Small intestine (tissue), 7 donors: ENCODE measurements at regions not wholly inside any gene's neighbourhood (a gene's known extent, or its start where the extent isn't known, plus 50 kb on each side); places are given as distances from the start of the nearest gene placed in this dataset.

Source experiments
- DNase-seq, 2 donors: peaks; one replicate each; pipeline versions ENCODE4 v3.0.0 to v3.0.0-alpha.2; 2013
- FAIRE-seq: peaks from 2 replicates; lab custom pipeline; 2012; peaks lifted over from hg19 to GRCh38; lab: Jason Lieb, UNC
- H3K27ac ChIP-seq, 3 donors: one replicate each; pipeline ENCODE4 v1.5.1; 2013; ENCODE audit warnings: low read length in 2 of 3, mild to moderate bottlenecking in 2 of 3, control low read depth in 1 of 3, inconsistent platforms in 1 of 3, low read depth in 1 of 3, moderate library complexity in 1 of 3
- H3K27me3 ChIP-seq, 3 donors: one replicate each; pipeline ENCODE4 v1.6.1; 2013; ENCODE audit warnings: low read length in 3 of 3, inconsistent platforms in 1 of 3; ENCODE audit not compliant: control insufficient read depth in 3 of 3, insufficient read depth in 3 of 3
- H3K36me3 ChIP-seq, 3 donors: one replicate each; pipeline ENCODE4 v1.6.1; 2013; ENCODE audit warnings: low read length in 3 of 3, inconsistent platforms in 1 of 3, low read depth in 1 of 3, mild to moderate bottlenecking in 1 of 3, moderate library complexity in 1 of 3; ENCODE audit not compliant: control insufficient read depth in 3 of 3, insufficient read depth in 2 of 3
- H3K4me1 ChIP-seq, 3 donors: one replicate each; pipeline ENCODE4 v1.6.1; 2013; ENCODE audit warnings: low read length in 2 of 3, inconsistent platforms in 1 of 3, low read depth in 1 of 3, mild to moderate bottlenecking in 1 of 3, moderate library complexity in 1 of 3; ENCODE audit not compliant: control insufficient read depth in 3 of 3, insufficient read depth in 2 of 3
- H3K4me3 ChIP-seq, 3 donors: one replicate each; pipeline ENCODE4 v1.5.1; 2013; ENCODE audit warnings: low read length in 3 of 3, control low read depth in 1 of 3, inconsistent platforms in 1 of 3, low read depth in 1 of 3, mild to moderate bottlenecking in 1 of 3, moderate library complexity in 1 of 3
- H3K9me3 ChIP-seq, 2 donors: one replicate each; pipeline ENCODE4 v1.6.1; 2013; ENCODE audit warnings: low read depth in 1 of 2, low read length in 1 of 2; ENCODE audit not compliant: control insufficient read depth in 2 of 2, insufficient read depth in 1 of 2
- WGBS, 3 donors: extraction: QIAGEN DNeasy Blood & Tissue Kit; methylation state at CpG; one replicate each; pipeline ENCODE4 v1.1.7; 2013; 5-methylcytosine and 5-hydroxymethylcytosine counted together
- donor health status: healthy with polysubstance abuse.
- donor health status: control.
- donor health status: control.
- donor health status: Bipolar disorder and iron deficiency.
- donor health status: healthy.

GRCh38 chr10:6962576-6962975, 382.5 kb upstream of the PRKCQ start:
- H3K9me3 ChIP-seq, result peaks cover 0 to 3% of the 10 kb centered on the region in 2 donors
- FAIRE-seq (no peak), DNase-seq (no peak)
- H3K4me1 ChIP-seq, result no peaks in the 10 kb centered on the region
- no peaks in the 10 kb centered on the region for H3K27me3 ChIP-seq
- WGBS, 3 donors, result 72 to 78% (median 75%) methylated on average over 6 of the region's 6 CpGs
- no peak overlapping the region for H3K27ac ChIP-seq
- H3K4me3 ChIP-seq, result no peak overlapping the region
- no peaks in the 10 kb centered on the region for H3K36me3 ChIP-seq

DNA sequence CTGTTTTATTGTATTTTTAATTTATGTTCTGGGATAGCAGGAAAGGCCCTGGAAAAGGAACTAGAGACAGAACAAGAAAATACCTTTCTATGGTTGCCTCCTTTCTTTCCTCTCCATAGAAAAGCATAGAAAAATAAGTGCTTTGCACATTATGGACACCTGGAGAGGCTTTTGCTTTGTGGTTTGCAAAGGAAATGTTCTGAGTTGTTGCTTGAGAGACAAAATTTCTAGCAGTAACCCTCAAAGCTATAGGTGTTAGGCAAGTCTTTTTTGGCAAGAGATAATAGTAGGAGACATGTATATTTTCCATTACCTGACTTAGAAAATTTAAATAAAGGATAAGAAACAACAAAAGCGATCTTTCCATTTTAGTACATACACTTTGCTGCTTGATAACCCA, 378.6 kb upstream of the PRKCQ start:
- FAIRE-seq, result no peak
- DNase-seq, result peak in 1 of 2 donors; percentile 25
- no peaks in the 10 kb centered on the region for H3K36me3 ChIP-seq
- WGBS, 3 donors, result 82 to 86% (median 83%) methylated on average over 1 of the region's 1 CpG
- H3K4me1 ChIP-seq, result no peaks in the 10 kb centered on the region
- no peak overlapping the region for H3K27ac ChIP-seq
- no peak overlapping the region for H3K4me3 ChIP-seq
- no peaks in the 10 kb centered on the region for H3K9me3 ChIP-seq
- no peaks in the 10 kb centered on the region for H3K27me3 ChIP-seq

DNA sequence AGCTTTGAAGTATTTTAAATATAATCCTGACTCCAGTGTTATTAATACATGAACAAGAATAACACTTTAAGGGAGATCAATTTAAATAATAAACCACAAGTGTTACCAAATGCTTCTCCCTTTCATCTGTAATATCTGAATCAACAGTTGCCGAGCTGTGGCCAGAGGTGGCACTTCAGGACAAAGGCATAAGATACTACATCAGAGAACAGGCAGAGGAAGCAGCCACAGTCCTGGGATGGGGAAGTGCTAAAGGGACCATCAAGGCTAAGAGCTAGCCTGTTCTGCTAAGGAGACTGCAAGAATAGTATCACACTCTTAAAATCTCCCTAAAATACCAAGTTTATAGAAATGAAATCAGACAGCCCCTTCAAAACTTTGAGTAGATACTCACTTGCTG, 378.2 kb upstream of the PRKCQ start:
- H3K4me3 ChIP-seq, result no peak overlapping the region
- 3 to 8% (median 4%) methylated on average over 1 of the region's 1 CpG for WGBS, 3 donors
- DNase-seq (no peak), FAIRE-seq (no peak)
- no peaks in the 10 kb centered on the region for H3K36me3 ChIP-seq
- no peak overlapping the region for H3K27ac ChIP-seq
- no peaks in the 10 kb centered on the region for H3K27me3 ChIP-seq
- H3K4me1 ChIP-seq, result no peaks in the 10 kb centered on the region
- H3K9me3 ChIP-seq, result no peaks in the 10 kb centered on the region

DNA sequence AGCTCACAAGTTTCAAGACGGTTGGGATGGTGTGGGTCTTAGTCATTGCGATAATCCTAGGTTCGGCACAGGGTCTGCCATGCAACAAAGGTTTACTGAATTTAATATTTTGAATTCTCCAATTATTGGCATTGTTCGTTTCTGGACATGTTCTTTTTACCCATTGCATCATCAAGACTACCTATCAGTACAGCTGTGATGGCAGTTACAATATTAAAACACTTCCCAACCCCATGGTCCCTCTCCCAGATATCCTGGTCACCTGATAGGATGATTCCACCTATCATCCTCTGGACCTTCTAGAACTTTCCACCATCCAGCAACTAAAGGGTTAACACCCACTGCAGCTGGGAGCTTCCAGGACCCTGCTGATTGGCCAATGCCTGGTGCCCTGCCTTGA, 377.8 kb upstream of the PRKCQ start:
- H3K9me3 ChIP-seq, result no peaks in the 10 kb centered on the region
- no peaks in the 10 kb centered on the region for H3K4me1 ChIP-seq
- no peak for FAIRE-seq
- 74 to 88% (median 83%) methylated on average over 4 of the region's 4 CpGs for WGBS, 3 donors
- H3K4me3 ChIP-seq, result no peak overlapping the region
- H3K27me3 ChIP-seq, result no peaks in the 10 kb centered on the region
- H3K27ac ChIP-seq, result no peak overlapping the region
- no peak for DNase-seq
- H3K36me3 ChIP-seq, result no peaks in the 10 kb centered on the region

- Histone ChIP-seq H3K27ac (no peak overlapping the region), H3K36me3 (no peaks in the 10 kb centered on the region), H3K9me3 (no peaks in the 10 kb centered on the region), H3K4me1 (no peaks in the 10 kb centered on the region), H3K27me3 (no peaks in the 10 kb centered on the region), H3K4me3 (no peak overlapping the region)
- FAIRE-seq (no peak), DNase-seq (no peak)
- WGBS, 3 donors, result 78 to 81% (median 80%) methylated on average over 3 of the region's 3 CpGs
Observed at GRCh38 chr10:6956562-6956961, 376.5 kb upstream of the PRKCQ start.

DNA sequence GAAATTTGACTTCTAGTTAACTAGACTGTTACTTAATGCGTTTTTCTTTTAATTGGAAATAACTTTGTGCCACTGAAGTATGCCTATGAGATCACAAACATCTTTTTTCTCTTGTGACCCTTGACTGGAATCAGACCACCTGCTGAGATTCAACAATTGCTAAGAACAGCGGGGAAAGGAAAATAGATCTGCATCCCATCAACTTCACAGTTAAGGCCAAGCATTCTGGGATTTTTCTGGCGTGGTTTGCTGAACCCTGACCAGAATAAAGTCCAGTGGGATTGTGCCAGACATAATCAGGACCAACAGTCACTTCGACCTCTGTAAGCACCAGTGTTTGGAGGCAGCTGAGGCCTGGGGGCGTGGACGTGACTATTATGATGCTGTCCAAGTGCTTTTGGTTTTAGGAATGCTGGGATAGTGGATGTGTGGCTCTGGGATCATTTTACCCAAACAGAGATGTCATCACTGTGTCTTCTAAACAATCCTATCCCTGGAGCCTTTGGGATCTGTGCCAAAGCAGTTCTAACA, 373.3 kb upstream of the PRKCQ start:
- H3K4me3 ChIP-seq, result no peak overlapping the region
- H3K4me1 ChIP-seq, result no peaks in the 10 kb centered on the region
- H3K27me3 ChIP-seq, result no peaks in the 10 kb centered on the region
- WGBS, 3 donors, result 63 to 71% (median 63%) methylated on average over 6 of the region's 6 CpGs
- H3K27ac ChIP-seq, result no peak overlapping the region
- DNase-seq, result no peak
- FAIRE-seq, result no peak
- no peaks in the 10 kb centered on the region for H3K36me3 ChIP-seq
- no peaks in the 10 kb centered on the region for H3K9me3 ChIP-seq

GRCh38 chr10:6951732-6952131, 371.7 kb upstream of the PRKCQ start:
- DNase-seq (no peak), FAIRE-seq (no peak)
- Histone ChIP-seq H3K9me3 (no peaks in the 10 kb centered on the region), H3K36me3 (no peaks in the 10 kb centered on the region), H3K4me1 (no peaks in the 10 kb centered on the region), H3K27me3 (no peaks in the 10 kb centered on the region), H3K4me3 (no peak overlapping the region), H3K27ac (no peak overlapping the region)
- WGBS, 3 donors, result 59 to 78% (median 73%) methylated on average over 4 of the region's 4 CpGs

GRCh38 chr10:6950133-6950532, 370.1 kb upstream of the PRKCQ start:
- no peak overlapping the region for H3K27ac ChIP-seq
- 86 to 96% (median 95%) methylated on average over 2 of the region's 2 CpGs for WGBS, 3 donors
- no peak for FAIRE-seq

DNA sequence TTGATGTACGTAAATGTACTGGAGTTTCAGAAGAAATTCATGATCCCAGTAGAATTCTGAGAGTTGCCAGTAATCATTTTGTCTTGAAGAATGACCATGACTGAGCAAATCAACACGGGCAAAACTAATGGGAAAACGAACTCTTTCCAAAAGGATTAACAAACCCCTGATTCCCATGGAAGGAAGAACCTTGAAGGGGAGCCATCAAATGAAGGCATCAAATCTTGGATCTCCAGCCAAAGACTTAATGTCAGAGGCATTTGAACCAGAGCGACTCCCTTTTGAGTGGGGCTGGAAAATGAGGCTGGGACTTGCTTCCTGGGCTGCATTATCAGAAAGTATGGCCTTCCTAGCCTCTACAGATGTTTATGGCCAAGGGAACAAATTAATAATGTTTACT, 364.4 kb upstream of the PRKCQ start:
- no peak overlapping the region for H3K4me3 ChIP-seq

More at GRCh38 chr10:6950133-6950532, 370.1 kb upstream of the PRKCQ start:
- Histone ChIP-seq H3K4me3 (no peak overlapping the region), H3K9me3 (no peaks in the 10 kb centered on the region), H3K4me1 (no peaks in the 10 kb centered on the region), H3K36me3 (no peaks in the 10 kb centered on the region), H3K27me3 (no peaks in the 10 kb centered on the region)
- no peak for DNase-seq

More for the DNA sequence above, 364.4 kb upstream of the PRKCQ start:
- H3K27me3 ChIP-seq, result no peaks in the 10 kb centered on the region
- no peaks in the 10 kb centered on the region for H3K9me3 ChIP-seq
- H3K4me1 ChIP-seq, result no peaks in the 10 kb centered on the region
- H3K36me3 ChIP-seq, result no peaks in the 10 kb centered on the region
- DNase-seq (no peak), FAIRE-seq (no peak)
- 80 to 83% (median 82%) methylated on average over 4 of the region's 4 CpGs for WGBS, 3 donors
- H3K27ac ChIP-seq, result no peak overlapping the region
